Stimulated activated naive CD8-positive, alpha-beta T cell treated with anti-CD3 and anti-CD28 coated beads, Interleukin-15, amount 100 ng/mL, for 72 hours (primary cell): ENCODE measurements at regions not wholly inside any gene's neighbourhood (a gene's known extent, or its start where the extent isn't known, plus 50 kb on each side); places are given as distances from the start of the nearest gene placed in this dataset.

Experiments
- ATAC-seq: fragments of 150-1000 bp; cut with Tn5 transposase; 2 replicates; pipeline ENCODE4 v1.10.0; 2021; ENCODE audit warnings: mild to moderate bottlenecking, moderate library complexity
- DNase-seq, 2 donors: peaks; one replicate each; pipeline ENCODE4 v3.0.0; 2021 to 2022
- H3K27ac Mint-ChIP-seq, 2 donors: one replicate each; pipeline ENCODE4 v1.8.0; 2022; ENCODE audit warnings: mild to moderate bottlenecking in 2 of 2, mixed read lengths in 2 of 2, moderate library complexity in 2 of 2
- H3K27me3 Mint-ChIP-seq: one replicate; pipeline ENCODE4 v1.8.0; 2022; ENCODE audit warnings: mixed read lengths
- H3K4me1 Mint-ChIP-seq: one replicate; pipeline ENCODE4 v1.8.0; 2022; ENCODE audit warnings: mild to moderate bottlenecking, mixed read lengths
- H3K4me3 Mint-ChIP-seq, 2 donors: one replicate each; pipeline ENCODE4 v1.8.0; 2022; ENCODE audit warnings: mild to moderate bottlenecking in 2 of 2, mixed read lengths in 2 of 2, moderate library complexity in 1 of 2
- H3K9me3 Mint-ChIP-seq, 2 donors: one replicate each; pipeline ENCODE4 v1.8.0; 2022; ENCODE audit warnings: mixed read lengths in 2 of 2

- Mint-ChIP-seq H3K4me1 (no peaks in the 10 kb centered on the region), H3K4me3 (no peak overlapping the region), H3K9me3 (no peaks in the 10 kb centered on the region), H3K27ac (no peak overlapping the region), H3K27me3 (peaks cover 11% of the 10 kb centered on the region)
- ATAC-seq (no peak), DNase-seq (no peak)
These were observed 71.1 kb upstream of the CLDN18 start for GRCh38 chr3:137938876-137939275.

GRCh38 chr3:137944593-137944992 is 65.4 kb upstream of the CLDN18 start:
- peaks cover 2% of the 10 kb centered on the region for H3K27me3 Mint-ChIP-seq
- no peak overlapping the region for H3K27ac Mint-ChIP-seq
- H3K9me3 Mint-ChIP-seq, result no peaks in the 10 kb centered on the region
- no peak overlapping the region for H3K4me3 Mint-ChIP-seq
- no peak for DNase-seq
- H3K4me1 Mint-ChIP-seq, result no peaks in the 10 kb centered on the region
- ATAC-seq, result no peak

- Mint-ChIP-seq H3K9me3 (no peaks in the 10 kb centered on the region), H3K27ac (no peak overlapping the region), H3K4me3 (no peak overlapping the region), H3K27me3 (no peaks in the 10 kb centered on the region), H3K4me1 (no peaks in the 10 kb centered on the region)
- peak; percentile 47 for ATAC-seq
- peak; percentile 39 to 40 for DNase-seq
These were observed 63.5 kb upstream of the CLDN18 start for GRCh38 chr3:137946356-137946973.

GRCh38 chr3:137947117-137947516 is 62.8 kb upstream of the CLDN18 start:
- Mint-ChIP-seq H3K4me3 (no peak overlapping the region), H3K4me1 (no peaks in the 10 kb centered on the region), H3K9me3 (no peaks in the 10 kb centered on the region), H3K27me3 (no peaks in the 10 kb centered on the region), H3K27ac (no peak overlapping the region)
- ATAC-seq (no peak), DNase-seq (no peak)

- Mint-ChIP-seq H3K9me3 (no peaks in the 10 kb centered on the region), H3K27ac (no peak overlapping the region), H3K4me3 (no peak overlapping the region), H3K4me1 (no peaks in the 10 kb centered on the region), H3K27me3 (no peaks in the 10 kb centered on the region)
- no peak for DNase-seq
- ATAC-seq, result no peak
These were observed 61.4 kb upstream of the CLDN18 start for GRCh38 chr3:137948400-137949072.

- no peak for ATAC-seq
- no peak for DNase-seq
- H3K4me1 Mint-ChIP-seq, result no peaks in the 10 kb centered on the region
- no peak overlapping the region for H3K27ac Mint-ChIP-seq
- peaks cover 12% of the 10 kb centered on the region for H3K27me3 Mint-ChIP-seq
- no peak overlapping the region for H3K4me3 Mint-ChIP-seq
- peaks cover 4 to 14% of the 10 kb centered on the region in 2 donors for H3K9me3 Mint-ChIP-seq
These were observed 51.3 kb upstream of the CLDN18 start for GRCh38 chr3:137958636-137959035.
